ENCODE measurements at regions not wholly inside any gene's neighbourhood (a gene's known extent, or its start where the extent isn't known, plus 50 kb on each side); places are given as distances from the start of the nearest gene placed in this dataset.

- Mint-ChIP-seq H3K27ac (no peak overlapping the region), H3K9me3 (no peaks in the 10 kb centered on the region), H3K36me3 (no peaks in the 10 kb centered on the region), H3K4me1 (peaks cover 6% of the 10 kb centered on the region), H3K4me3 (no peak overlapping the region), H3K27me3 (ENCODE audit: insufficient read depth, low read depth) (peaks cover 27% of the 10 kb centered on the region)
- no peaks in the 10 kb centered on the region for H3K36me3 ChIP-seq
- no peak for DNase-seq (ENCODE audit: low spot score)
- H4K20me1 ChIP-seq (ENCODE audit: low read depth), result peaks cover 5% of the 10 kb centered on the region
- H3K79me2 ChIP-seq (ENCODE audit: low read depth), result no peaks in the 10 kb centered on the region
- no peak overlapping the region for H3K4me3 ChIP-seq
- no peak overlapping the region for H3K9ac ChIP-seq
- H2AFZ ChIP-seq (replicated peaks), result no peak overlapping the region
- H3K27me3 ChIP-seq, result peaks cover 52% of the 10 kb centered on the region
- no peak overlapping the region for H3K27ac ChIP-seq
- no peak overlapping the region for H3K4me2 ChIP-seq
- H3K4me1 ChIP-seq, result no peaks in the 10 kb centered on the region
- H3K9me3 ChIP-seq (ENCODE audit: low read depth), result no peaks in the 10 kb centered on the region
- H3F3A ChIP-seq (ENCODE audit: low read depth), result no peaks in the 10 kb centered on the region
- TF ChIP-seq EZH2phosphoT487 (IDR thresholded peaks at IDR 0.05), result no peak
These were observed 59.5 kb upstream of the SLC6A11 start for GRCh38 chr3:10756546-10756945.

GRCh38 chr3:10757021-10757820 is 58.8 kb upstream of the SLC6A11 start:
- H3K9me3 Mint-ChIP-seq, result no peaks in the 10 kb centered on the region
- Histone ChIP-seq H2AFZ (replicated peaks) (no peak overlapping the region), H4K20me1 (ENCODE audit: low read depth) (peaks cover 5% of the 10 kb centered on the region)

GRCh38 chr3:10757821-10758130 is 58.3 kb upstream of the SLC6A11 start:
- Mint-ChIP-seq H3K9me3 (no peaks in the 10 kb centered on the region), H3K4me3 (no peak overlapping the region), H3K4me1 (peaks cover 11% of the 10 kb centered on the region), H3K36me3 (no peaks in the 10 kb centered on the region), H3K27ac (no peak overlapping the region), H3K27me3 (ENCODE audit: insufficient read depth, low read depth) (peaks cover 23% of the 10 kb centered on the region)
- Histone ChIP-seq H3K27ac (no peak overlapping the region), H3K9me3 (ENCODE audit: low read depth) (no peaks in the 10 kb centered on the region), H4K20me1 (ENCODE audit: low read depth) (peaks cover 5% of the 10 kb centered on the region), H3F3A (ENCODE audit: low read depth) (no peaks in the 10 kb centered on the region), H2AFZ (replicated peaks) (no peak overlapping the region), H3K4me2 (no peak overlapping the region), H3K36me3 (no peaks in the 10 kb centered on the region), H3K4me1 (no peaks in the 10 kb centered on the region), H3K79me2 (ENCODE audit: low read depth) (no peaks in the 10 kb centered on the region), H3K9ac (no peak overlapping the region), H3K27me3 (peaks cover 40% of the 10 kb centered on the region), H3K4me3 (no peak overlapping the region)
- no peak for DNase-seq (ENCODE audit: low spot score)
- TF ChIP-seq CTCF (IDR thresholded peaks at IDR 0.05), result no peak

More at GRCh38 chr3:10757021-10757820, 58.8 kb upstream of the SLC6A11 start:
- Mint-ChIP-seq H3K27ac (no peak overlapping the region), H3K4me3 (no peak overlapping the region), H3K27me3 (ENCODE audit: insufficient read depth, low read depth) (peaks cover 25% of the 10 kb centered on the region), H3K4me1 (peaks cover 11% of the 10 kb centered on the region), H3K36me3 (no peaks in the 10 kb centered on the region)
- Histone ChIP-seq H3K4me2 (no peak overlapping the region), H3F3A (ENCODE audit: low read depth) (no peaks in the 10 kb centered on the region), H3K79me2 (ENCODE audit: low read depth) (no peaks in the 10 kb centered on the region), H3K27me3 (peaks cover 45% of the 10 kb centered on the region), H3K27ac (no peak overlapping the region), H3K4me1 (no peaks in the 10 kb centered on the region), H3K9ac (no peak overlapping the region), H3K9me3 (ENCODE audit: low read depth) (no peaks in the 10 kb centered on the region), H3K4me3 (no peak overlapping the region), H3K36me3 (no peaks in the 10 kb centered on the region)
- no peak for TF ChIP-seq CTCF (IDR thresholded peaks at IDR 0.05)
- TF ChIP-seq EZH2 (IDR thresholded peaks at IDR 0.05), result no peak
- no peak for TF ChIP-seq EZH2phosphoT487 (IDR thresholded peaks at IDR 0.05)
- DNase-seq (ENCODE audit: low spot score), result no peak

- peaks cover 3% of the 10 kb centered on the region for H4K20me1 ChIP-seq (ENCODE audit: low read depth)
- H3K4me1 ChIP-seq, result no peaks in the 10 kb centered on the region
These were observed 57.6 kb upstream of the SLC6A11 start for GRCh38 chr3:10758304-10759037.

More at GRCh38 chr3:10758304-10759037, 57.6 kb upstream of the SLC6A11 start:
- Histone ChIP-seq H3K27me3 (peaks cover 33% of the 10 kb centered on the region), H3K36me3 (no peaks in the 10 kb centered on the region), H3K4me3 (no peak overlapping the region), H2AFZ (replicated peaks) (no peak overlapping the region), H3K9ac (no peak overlapping the region), H3K4me2 (no peak overlapping the region), H3K27ac (no peak overlapping the region), H3K79me2 (ENCODE audit: low read depth) (no peaks in the 10 kb centered on the region), H3K9me3 (ENCODE audit: low read depth) (no peaks in the 10 kb centered on the region), H3F3A (ENCODE audit: low read depth) (no peaks in the 10 kb centered on the region)
- peak; percentile 83 for DNase-seq (ENCODE audit: low spot score)
- no peak for TF ChIP-seq EZH2 (IDR thresholded peaks at IDR 0.05)
- TF ChIP-seq CTCF (IDR thresholded peaks at IDR 0.05), result peak; percentile 73
- Mint-ChIP-seq H3K36me3 (no peaks in the 10 kb centered on the region), H3K9me3 (no peaks in the 10 kb centered on the region), H3K27ac (no peak overlapping the region), H3K4me3 (no peak overlapping the region), H3K4me1 (peaks cover 17% of the 10 kb centered on the region), H3K27me3 (ENCODE audit: insufficient read depth, low read depth) (peaks cover 22% of the 10 kb centered on the region)
